GM12878 (cell line): ENCODE measurements at regions not wholly inside any gene's neighbourhood (a gene's known extent, or its start where the extent isn't known, plus 50 kb on each side); places are given as distances from the start of the nearest gene placed in this dataset.

Experiments used
- ATAC-seq: fragments of 200-7000 bp; cut with Tn5 transposase; 3 replicates; pipeline ENCODE4 v1.9.1; 2020; ENCODE audit warnings: mild to moderate bottlenecking, moderate library complexity
- BruUV-seq: library from RNA; stranded (reverse); fragments of 400-500 nt; replicated peaks from 2 replicates; lab custom pipeline; 2021; lab: Mats Ljungman, UMichigan
- CTCF ChIA-PET: fragments of 300-600 bp; sonication (Branson Sonifier 250); formaldehyde crosslinking; extraction: SDS; loops from one replicate; lab custom pipeline; 2021; ENCODE audit warnings: inconsistent platforms; lab: Yijun Ruan, JAX
- POLR2A ChIA-PET: fragments of 350-600 bp; formaldehyde crosslinking; extraction: SDS; loops from one replicate; lab custom pipeline; 2021; ENCODE audit warnings: inconsistent platforms; lab: Charles Lee
- RAD21 ChIA-PET: fragments of 300-600 bp; sonication (Branson Sonifier 250); formaldehyde crosslinking; loops from one replicate; lab custom pipeline; 2023; ENCODE audit warnings: antibody characterized with exemption; ENCODE audit not compliant: unreplicated experiment; lab: Charles Lee
- SMC1A ChIA-PET: fragments of 300-600 bp; sonication (Branson Sonifier 250); formaldehyde crosslinking; loops from one replicate; lab custom pipeline; 2023; ENCODE audit not compliant: unreplicated experiment, uncharacterized antibody; lab: Charles Lee
- DNase-seq: peaks from one replicate; pipeline ENCODE4 v3.0.0-alpha.2; 2011; ENCODE audit warnings: low read depth, low spot score
- FAIRE-seq: peaks from 3 replicates; lab custom pipeline; 2011; peaks lifted over from hg19 to GRCh38; lab: Jason Lieb, UNC
- H2AFZ ChIP-seq: 2 replicates; pipeline ENCODE4 v1.6.0; 2011; ENCODE audit warnings: low read depth, low read length, control low read depth; ENCODE audit not compliant: control insufficient read depth
- H3K27ac ChIP-seq: 2 replicates; pipeline ENCODE4 v1.5.1; 2011; ENCODE audit warnings: control low read depth; ENCODE audit not compliant: control insufficient read depth, insufficient read depth
- H3K27me3 ChIP-seq, 2 experiments: replicated peaks in 1 of 2; 2 replicates each; pipeline versions ENCODE4 v1.6.0 to v1.6.1; 2011; ENCODE audit warnings: low read length in 1 of 2; ENCODE audit not compliant: control insufficient read depth in 2 of 2, insufficient read depth in 2 of 2
- H3K36me3 ChIP-seq, 2 experiments: 2 replicates each; pipeline ENCODE4 v1.5.1; 2011; ENCODE audit warnings: low read length in 1 of 2; ENCODE audit not compliant: control insufficient read depth in 2 of 2, insufficient read depth in 2 of 2
- H3K4me1 ChIP-seq: 2 replicates; pipeline ENCODE4 v1.6.1; 2011; ENCODE audit warnings: mild to moderate bottlenecking, low read length, moderate library complexity, mixed read lengths; ENCODE audit not compliant: control insufficient read depth, insufficient read depth
- H3K4me2 ChIP-seq: 2 replicates; pipeline ENCODE4 v1.6.0; 2011; ENCODE audit warnings: control low read depth; ENCODE audit not compliant: control insufficient read depth, insufficient read depth
- H3K4me3 ChIP-seq: fragments of 200-600 bp; sonication (generic); 2 replicates; pipeline ENCODE4 v1.5.1; 2016
- H3K79me2 ChIP-seq: 2 replicates; pipeline ENCODE4 v1.6.0; 2011; ENCODE audit warnings: low read length; ENCODE audit not compliant: control insufficient read depth, insufficient read depth
- H3K9ac ChIP-seq: 2 replicates; pipeline ENCODE4 v1.8.0; 2011; ENCODE audit warnings: low read length, control low read depth, mixed read lengths; ENCODE audit not compliant: control insufficient read depth, insufficient read depth
- H3K9me3 ChIP-seq: replicated peaks from 3 replicates; pipeline ENCODE4 v1.5.1; 2011; ENCODE audit warnings: mild to moderate bottlenecking, low read length; ENCODE audit not compliant: control insufficient read depth, insufficient read depth
- H4K20me1 ChIP-seq: 2 replicates; pipeline ENCODE4 v1.6.0; 2011; ENCODE audit not compliant: control insufficient read depth, insufficient read depth
- ATF7 ChIP-seq: fragments of 450-650 bp; IDR thresholded peaks from 2 replicates; pipeline ENCODE4 v1.6.1; 2016; ENCODE audit warnings: low read depth, mild to moderate bottlenecking
- CBX5 ChIP-seq: sonication (generic); IDR thresholded peaks from 2 replicates; pipeline ENCODE4 v1.6.1; 2016; ENCODE audit warnings: low read depth, moderate library complexity, mild to moderate bottlenecking, inconsistent platforms
- CHD2 ChIP-seq: IDR thresholded peaks from 2 replicates; pipeline ENCODE4 v1.6.1; 2011; ENCODE audit warnings: low read depth, low read length, improper control_type of control experiment, borderline replicate concordance
- CREM ChIP-seq: IDR thresholded peaks from 2 replicates; pipeline ENCODE4 v1.6.1; 2014; ENCODE audit warnings: antibody characterized with exemption, low read depth
- FOS ChIP-seq: IDR thresholded peaks from 3 replicates; pipeline ENCODE4 v1.6.1; 2011; ENCODE audit warnings: borderline replicate concordance; ENCODE audit not compliant: insufficient read length; ENCODE audit errors: extremely low read depth
- KLF5 ChIP-seq: fragments of 450-650 bp; IDR thresholded peaks from 2 replicates; pipeline ENCODE4 v1.6.1; 2014; ENCODE audit warnings: mild to moderate bottlenecking; ENCODE audit not compliant: partially characterized antibody
- MTA2 ChIP-seq: fragments of 450-650 bp; IDR thresholded peaks from 2 replicates; pipeline ENCODE4 v1.6.1; 2016; ENCODE audit warnings: low read depth, mild to moderate bottlenecking, moderate library complexity
- MYB ChIP-seq: fragments of 150-350 bp; IDR thresholded peaks from 2 replicates; pipeline ENCODE4 v1.6.1; 2014; ENCODE audit warnings: mild to moderate bottlenecking, low read depth, low read length, borderline replicate concordance
- NKRF ChIP-seq: fragments of 450-650 bp; conservative IDR thresholded peaks from 2 replicates; pipeline ENCODE4 v1.6.1; 2017; ENCODE audit warnings: mild to moderate bottlenecking, moderate library complexity
- NR2C2 ChIP-seq: IDR thresholded peaks from 2 replicates; pipeline ENCODE4 v1.6.1; 2011; ENCODE audit warnings: borderline replicate concordance, low read depth; ENCODE audit not compliant: control insufficient read depth, insufficient read length
- POU2F2 ChIP-seq: IDR thresholded peaks from 3 replicates; pipeline ENCODE4 v1.6.1; 2011; ENCODE audit warnings: low read depth, mild to moderate bottlenecking, low read length, borderline replicate concordance
- RUNX3 ChIP-seq: IDR thresholded peaks from 2 replicates; pipeline ENCODE4 v1.6.1; 2012; ENCODE audit warnings: low read length, inconsistent platforms
- SMC3 ChIP-seq: IDR thresholded peaks from 2 replicates; pipeline ENCODE4 v1.6.1; 2011; ENCODE audit warnings: low read length, improper control_type of control experiment, borderline replicate concordance
- SP1 ChIP-seq: IDR thresholded peaks from one replicate; pipeline ENCODE4 v1.6.1; 2011; ENCODE audit warnings: low read depth, low read length
- TAF1 ChIP-seq: IDR thresholded peaks from 2 replicates; pipeline ENCODE4 v1.6.1; 2011; ENCODE audit warnings: mild to moderate bottlenecking, low read depth, low read length, borderline replicate concordance
- TCF12 ChIP-seq: IDR thresholded peaks from 2 replicates; pipeline ENCODE4 v1.6.1; 2011; ENCODE audit warnings: low read depth, mild to moderate bottlenecking, low read length
- YBX1 ChIP-seq: fragments of 450-650 bp; IDR thresholded peaks from 2 replicates; pipeline ENCODE4 v1.6.1; 2016; ENCODE audit warnings: antibody characterized with exemption
- ZNF24 ChIP-seq: fragments of 450-650 bp; IDR thresholded peaks from 2 replicates; pipeline ENCODE4 v1.6.1; 2017; ENCODE audit warnings: antibody characterized with exemption, mild to moderate bottlenecking
- WGBS: methylation state at CpG from one replicate; pipeline ENCODE4 v1.1.6; 2016; ENCODE audit warnings: low lambda C conversion rate; ENCODE audit not compliant: insufficient replicate concordance, insufficient coverage; ENCODE audit errors: missing lambda C conversion rate; 5-methylcytosine and 5-hydroxymethylcytosine counted together
- in situ Hi-C: fragments of 300-500 bp; cut with MboI; formaldehyde crosslinking; loops from 9 replicates; pipeline ENCODE4 v1.14.3; 2018; ENCODE audit warnings: mixed read lengths
- intact Hi-C: fragments of 100-400 bp; cut with micrococcal nuclease; formaldehyde crosslinking; loops from one replicate; pipeline ENCODE4 v1.14.2; 2022; ENCODE audit not compliant: unreplicated experiment

GRCh38 chr16:54815177-54815576 is 115.5 kb upstream of the IRX5 start:
- Histone ChIP-seq H2AFZ (no peak overlapping the region), H3K27me3 (no peaks in the 10 kb centered on the region), H3K27ac (no peak overlapping the region), H3K79me2 (no peaks in the 10 kb centered on the region), H3K9me3 (no peaks in the 10 kb centered on the region), H3K36me3 (no peaks in the 10 kb centered on the region), H3K4me2 (no peak overlapping the region), H3K9ac (no peak overlapping the region), H3K4me3 (no peak overlapping the region), H3K4me1 (no peaks in the 10 kb centered on the region), H4K20me1 (no peaks in the 10 kb centered on the region)
- ATAC-seq (no peak), FAIRE-seq (no peak), DNase-seq (no peak)
- in situ Hi-C loops (no loop called here), intact Hi-C loops (no loop called here)
- POLR2A ChIA-PET: no interaction called here
- CTCF ChIA-PET: no interaction called here
- no TSS peak for BruUV-seq
- WGBS: 0% methylated on average over 3 of the region's 3 CpGs
- RAD21 ChIA-PET: no interaction called here
- SMC1A ChIA-PET: no interaction called here
- TF ChIP-seq SP1 (no peak), POU2F2 (no peak), NKRF (no peak), CREM (no peak)
- TF ChIP-seq, all 136 proteins: peak for 0

GRCh38 chr16:54813778-54814177 is 116.9 kb upstream of the IRX5 start:
- Histone ChIP-seq H3K36me3 (no peaks in the 10 kb centered on the region), H3K4me3 (no peak overlapping the region), H3K9me3 (no peaks in the 10 kb centered on the region), H3K27me3 (no peaks in the 10 kb centered on the region), H3K79me2 (no peaks in the 10 kb centered on the region), H3K4me2 (no peak overlapping the region), H3K27ac (no peak overlapping the region), H3K9ac (no peak overlapping the region), H2AFZ (no peak overlapping the region), H4K20me1 (no peaks in the 10 kb centered on the region), H3K4me1 (no peaks in the 10 kb centered on the region)
- POLR2A ChIA-PET: no interaction called here
- intact Hi-C loops: no loop called here
- no TSS peak for BruUV-seq
- no peak for ATAC-seq
- in situ Hi-C loops: no loop called here
- SMC1A ChIA-PET: no interaction called here
- no peak for DNase-seq
- CTCF ChIA-PET: no interaction called here
- WGBS: 64% methylated on average over 5 of the region's 5 CpGs
- no peak for FAIRE-seq
- RAD21 ChIA-PET: no interaction called here
- TF ChIP-seq RUNX3: no peak
- no peak for TF ChIP-seq TAF1
- no peak for TF ChIP-seq TCF12
- TF ChIP-seq YBX1: no peak
- no peak for TF ChIP-seq ATF7
- no peak for TF ChIP-seq ZNF24
- TF ChIP-seq KLF5: no peak
- TF ChIP-seq CBX5: no peak
- TF ChIP-seq POU2F2: no peak
- no peak for TF ChIP-seq SMC3
- TF ChIP-seq CHD2: no peak
- TF ChIP-seq FOS: no peak
- TF ChIP-seq MYB: no peak
- no peak for TF ChIP-seq MTA2
- no peak for TF ChIP-seq NR2C2
